A673 (cell line): ENCODE measurements at regions not wholly inside any gene's neighbourhood (a gene's known extent, or its start where the extent isn't known, plus 50 kb on each side); places are given as distances from the start of the nearest gene placed in this dataset.

Experiments used
- CTCF ChIP-seq: fragments of 300-800, 200-600 bp; sonication (generic); conservative IDR thresholded peaks from 2 replicates; pipeline ENCODE4 v1.5.1; 2017; ENCODE audit warnings: low read depth, mild to moderate bottlenecking, antibody characterized with exemption, low read length, moderate library complexity, mixed read lengths
- EZH2 ChIP-seq: fragments of 200-600 bp; sonication (generic); IDR thresholded peaks from 2 replicates; pipeline ENCODE4 v1.6.1; 2017; ENCODE audit warnings: borderline replicate concordance, low read depth, mild to moderate bottlenecking, mixed read lengths, antibody characterized with exemption, low read length; ENCODE audit not compliant: poor library complexity, severe bottlenecking

GRCh38 chr13:100746953-100747683 is 72.5 kb upstream of the TMTC4 start:
- no peak for TF ChIP-seq CTCF
- TF ChIP-seq EZH2 = no peak
